22Rv1 (cell line): ENCODE measurements at regions not wholly inside any gene's neighbourhood (a gene's known extent, or its start where the extent isn't known, plus 50 kb on each side); places are given as distances from the start of the nearest gene placed in this dataset.

Source experiments
- ZFX ChIP-seq: fragments of 450-650 bp; IDR thresholded peaks from 2 replicates; pipeline ENCODE4 v1.6.1; 2017; ENCODE audit warnings: antibody characterized with exemption, borderline replicate concordance
- TF ChIP-seq, protein P1 (sequence below): fragments of 450-650 bp; IDR thresholded peaks from 2 replicates; pipeline ENCODE4 v1.5.1; 2017; ENCODE audit warnings: mild to moderate bottlenecking

DNA sequence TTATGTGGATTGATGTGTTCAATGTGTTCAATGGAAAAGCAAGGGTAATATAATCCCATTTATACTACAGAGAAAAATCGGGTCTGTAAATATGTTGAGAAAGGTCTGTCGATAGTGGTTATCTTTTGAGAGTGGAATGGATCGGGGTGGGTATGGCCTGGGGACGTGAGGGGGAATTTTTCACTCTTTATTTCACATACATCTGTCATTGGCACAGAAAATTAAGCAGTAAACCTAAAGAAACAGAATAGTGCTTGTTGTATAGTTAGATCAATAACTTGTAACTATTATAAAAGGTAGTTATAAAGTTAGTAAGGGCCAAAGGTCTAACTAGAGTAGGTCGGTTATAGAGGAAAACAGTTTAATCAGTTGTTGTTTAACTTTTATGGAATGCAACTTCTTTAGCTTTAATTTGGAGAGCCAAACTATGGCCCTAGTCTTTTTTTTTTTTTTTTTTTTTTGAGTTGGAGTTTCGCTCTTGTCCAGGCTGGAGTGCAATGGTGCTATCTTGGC is 66.1 kb upstream of the ABL1 start:
- TF ChIP-seq, protein P1, sequence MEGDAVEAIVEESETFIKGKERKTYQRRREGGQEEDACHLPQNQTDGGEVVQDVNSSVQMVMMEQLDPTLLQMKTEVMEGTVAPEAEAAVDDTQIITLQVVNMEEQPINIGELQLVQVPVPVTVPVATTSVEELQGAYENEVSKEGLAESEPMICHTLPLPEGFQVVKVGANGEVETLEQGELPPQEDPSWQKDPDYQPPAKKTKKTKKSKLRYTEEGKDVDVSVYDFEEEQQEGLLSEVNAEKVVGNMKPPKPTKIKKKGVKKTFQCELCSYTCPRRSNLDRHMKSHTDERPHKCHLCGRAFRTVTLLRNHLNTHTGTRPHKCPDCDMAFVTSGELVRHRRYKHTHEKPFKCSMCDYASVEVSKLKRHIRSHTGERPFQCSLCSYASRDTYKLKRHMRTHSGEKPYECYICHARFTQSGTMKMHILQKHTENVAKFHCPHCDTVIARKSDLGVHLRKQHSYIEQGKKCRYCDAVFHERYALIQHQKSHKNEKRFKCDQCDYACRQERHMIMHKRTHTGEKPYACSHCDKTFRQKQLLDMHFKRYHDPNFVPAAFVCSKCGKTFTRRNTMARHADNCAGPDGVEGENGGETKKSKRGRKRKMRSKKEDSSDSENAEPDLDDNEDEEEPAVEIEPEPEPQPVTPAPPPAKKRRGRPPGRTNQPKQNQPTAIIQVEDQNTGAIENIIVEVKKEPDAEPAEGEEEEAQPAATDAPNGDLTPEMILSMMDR = no peak
- TF ChIP-seq ZFX = no peak
